ENCODE measurements at regions not wholly inside any gene's neighbourhood (a gene's known extent, or its start where the extent isn't known, plus 50 kb on each side); places are given as distances from the start of the nearest gene placed in this dataset.

GRCh38 chr4:3385711-3386420, 55.9 kb upstream of the HGFAC start:
- TF ChIP-seq CTCF (IDR thresholded peaks at IDR 0.05): no peak
- TF ChIP-seq POLR2A (IDR thresholded peaks at IDR 0.05): no peak
- no peak for TF ChIP-seq EP300 (IDR thresholded peaks at IDR 0.05)
- TF ChIP-seq POLR2AphosphoS5 (IDR thresholded peaks at IDR 0.05): no peak

Measured in upper lobe of left lung (tissue), 4 donors.